Stimulated activated CD8-positive, alpha-beta memory T cell treated with anti-CD3 and anti-CD28 coated beads, Interleukin-2, amount 100 ng/mL, for 1 hour (primary cell): ENCODE measurements at regions not wholly inside any gene's neighbourhood (a gene's known extent, or its start where the extent isn't known, plus 50 kb on each side); places are given as distances from the start of the nearest gene placed in this dataset.
"Not testable (repeated sequence)": the region's sequence is repeated elsewhere in the genome, so short reads cannot be mapped to it uniquely, and the experiment has no call there.

Experiments
- DNase-seq, 2 donors: peaks; one replicate each; pipeline ENCODE4 v3.0.0-alpha.2; 2020; ENCODE audit warnings: low read depth in 2 of 2

DNA sequence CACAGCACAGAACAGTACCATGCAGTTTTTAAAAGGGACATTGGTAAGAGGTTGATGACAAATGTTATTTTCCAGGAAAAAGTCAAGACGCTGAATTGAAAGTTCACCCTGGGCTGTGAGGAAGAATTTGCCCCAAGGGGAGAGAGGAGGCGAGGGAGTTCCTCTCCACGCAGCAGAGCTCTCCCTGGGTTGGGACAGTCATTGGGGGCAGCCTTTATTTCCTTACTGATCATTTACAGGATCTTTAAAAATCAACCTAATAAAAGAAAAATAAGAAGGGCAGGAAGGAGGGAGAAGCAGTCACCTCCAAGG is 49.9 kb upstream of the WNT7B start:
- no peak for DNase-seq

DNA sequence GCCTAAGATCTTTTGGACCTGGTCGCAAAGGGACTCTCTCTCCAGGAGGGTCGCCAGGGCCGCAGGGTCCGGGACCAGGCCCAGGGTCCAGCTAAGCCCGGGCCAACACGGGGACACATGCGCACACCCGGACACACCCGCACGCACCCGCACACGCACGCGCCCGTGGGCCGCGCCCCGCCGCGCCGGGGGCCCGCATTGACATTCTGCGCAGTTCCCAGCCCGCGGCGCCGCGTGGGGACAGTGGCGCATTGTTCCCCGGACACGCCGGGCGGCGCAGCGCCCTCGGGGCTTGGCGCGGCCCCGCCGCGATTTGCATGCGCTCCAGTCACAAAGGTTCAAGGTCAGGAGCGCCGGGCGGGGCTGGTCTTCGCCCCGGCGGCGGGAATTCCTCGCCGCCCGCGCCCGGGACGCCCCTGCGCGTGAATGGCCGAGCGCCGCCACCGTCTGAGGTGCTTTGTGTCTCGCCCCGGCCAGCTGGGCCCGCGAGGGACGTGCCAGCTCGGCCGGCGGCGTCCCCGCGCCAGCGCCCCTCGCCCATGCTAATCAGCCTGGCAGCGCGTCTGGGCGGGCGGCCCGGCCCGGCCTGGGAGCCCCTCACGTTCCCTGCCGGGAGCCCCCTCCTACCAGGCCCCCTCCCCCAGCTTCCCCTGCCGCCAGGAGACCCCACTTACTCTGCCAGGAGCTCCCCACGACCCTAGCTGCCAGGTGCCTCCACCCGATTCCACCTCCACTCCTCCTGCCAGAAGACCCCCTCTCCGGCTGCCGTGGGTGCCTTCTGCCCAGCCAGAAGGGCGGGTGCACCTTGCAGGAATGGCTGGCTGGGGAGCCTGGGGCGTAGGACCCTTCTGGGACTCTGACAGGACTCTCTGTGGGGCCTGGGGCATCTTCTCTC is 50.5 kb upstream of the WNT7B start:
- DNase-seq, result no peak

DNA sequence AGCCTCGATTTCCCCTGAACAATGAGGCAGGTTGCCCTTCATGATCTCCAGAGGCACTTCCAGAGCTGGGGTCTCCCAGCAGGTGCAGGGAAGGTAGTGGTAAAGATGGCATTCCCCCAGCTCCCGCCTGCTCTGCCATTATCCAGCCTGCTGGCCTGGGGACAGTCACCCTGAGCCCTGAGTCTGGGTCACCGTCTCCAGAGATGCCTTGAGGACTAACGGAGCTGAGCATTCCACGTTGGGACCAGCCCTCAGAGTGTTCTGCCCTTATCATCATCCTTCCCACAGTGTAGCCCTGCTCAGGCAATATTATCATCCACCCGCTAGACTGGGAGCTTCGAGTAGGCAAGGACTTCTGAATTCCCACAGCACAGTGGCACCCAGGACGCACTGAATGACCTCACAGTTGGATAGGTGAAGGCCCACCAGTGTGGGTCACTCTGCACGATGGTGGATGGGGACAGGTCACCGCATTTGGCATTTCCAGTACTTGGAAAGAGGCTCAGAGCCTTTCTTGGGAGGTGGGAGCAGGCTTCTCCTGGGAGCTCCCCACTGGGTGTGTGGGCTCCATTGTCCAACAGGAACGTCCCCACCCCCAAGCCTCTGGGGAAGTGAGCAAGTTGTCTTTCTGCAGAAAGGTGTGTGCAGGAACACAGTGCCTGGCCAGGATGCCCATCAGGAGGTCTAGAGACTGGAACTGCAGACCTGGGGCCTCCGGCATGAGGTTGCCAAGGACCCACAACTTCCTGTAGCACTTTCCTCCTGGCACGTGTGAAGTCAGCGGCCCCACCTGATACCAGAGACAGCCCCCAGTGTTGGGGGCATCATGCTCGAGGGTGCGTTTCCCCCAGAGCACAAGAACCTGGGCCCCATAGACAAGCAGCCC is 51.4 kb upstream of the WNT7B start:
- no peak for DNase-seq

DNA sequence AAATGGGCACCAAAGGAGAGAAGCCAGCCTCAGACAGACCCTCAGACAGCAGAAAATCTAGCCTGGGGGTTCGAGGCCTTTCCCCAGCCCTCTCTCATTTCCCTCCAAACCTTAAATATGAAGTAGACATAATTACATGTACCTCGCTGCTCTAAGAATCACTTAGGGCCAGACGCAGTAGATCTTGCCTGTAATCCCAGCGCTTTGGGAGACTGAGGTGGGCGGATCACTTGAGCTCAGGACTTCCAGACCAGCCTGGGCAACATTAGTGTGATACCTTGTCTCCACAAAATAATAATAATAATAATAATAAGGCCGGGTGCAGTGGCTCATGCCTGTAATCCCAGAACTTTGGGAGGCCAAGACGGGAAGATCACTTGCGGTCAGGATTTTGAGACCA is 52.1 kb upstream of the WNT7B start:
- no peak for DNase-seq

DNA sequence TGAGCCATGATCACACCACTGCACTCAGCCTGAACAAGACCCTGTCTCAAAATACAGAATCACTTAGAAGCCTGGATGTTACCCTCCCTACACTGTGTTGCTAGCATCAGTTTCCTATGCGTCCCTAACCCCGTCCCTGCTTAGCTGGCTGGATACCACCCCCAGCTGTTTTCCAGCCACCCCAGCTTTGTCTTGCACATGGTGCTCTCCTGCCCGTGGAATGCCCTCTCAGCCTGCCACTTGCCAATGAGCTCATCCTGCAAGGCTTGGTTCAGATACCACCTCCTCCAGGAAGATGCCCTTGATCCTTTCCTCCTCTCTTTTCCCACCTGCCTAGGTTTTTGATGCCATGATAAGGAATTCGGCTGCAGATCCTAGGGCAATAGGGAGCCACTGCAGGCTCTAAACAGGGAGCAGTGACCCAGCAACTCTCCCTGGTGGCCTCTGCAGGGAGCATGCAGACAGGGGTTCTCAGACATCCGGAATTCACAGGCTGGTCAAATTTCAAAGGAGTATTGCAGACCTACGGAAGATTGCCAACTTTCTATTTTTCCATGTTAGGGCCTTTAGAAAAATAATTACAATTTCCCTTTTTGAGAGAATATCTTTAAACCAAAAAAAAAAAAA is 52.7 kb upstream of the WNT7B start:
- DNase-seq, result no peak

DNA sequence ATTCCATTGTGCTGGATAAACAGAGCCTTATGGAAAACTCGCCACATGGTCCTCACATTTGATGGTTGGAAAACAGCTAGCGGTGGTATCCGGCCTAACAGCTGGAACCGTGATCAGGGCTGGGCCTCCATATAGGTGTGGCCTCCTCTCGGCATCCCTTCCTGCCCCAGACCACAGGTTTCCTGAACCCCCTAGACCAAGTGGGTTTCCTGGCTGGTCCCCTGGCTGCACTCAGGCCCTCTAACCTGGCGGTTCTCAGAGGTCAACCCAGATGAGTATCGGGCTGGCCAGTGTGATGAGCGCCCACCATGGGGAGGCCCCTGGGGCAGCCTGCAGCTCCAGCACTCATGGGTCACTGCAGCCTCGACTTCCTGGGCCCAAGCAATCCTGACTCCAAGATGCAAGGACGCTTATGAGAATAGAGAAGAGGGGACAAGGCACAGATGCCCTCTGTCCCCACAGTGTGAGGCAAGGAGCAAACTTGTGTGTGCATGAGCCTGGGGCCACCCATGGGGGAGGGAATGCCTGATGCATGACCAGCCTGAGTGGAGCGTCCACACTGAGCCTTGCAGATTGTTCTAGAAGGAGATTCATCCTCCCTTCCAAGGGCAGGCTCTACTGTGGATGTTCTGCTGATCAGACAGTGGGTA is 53.4 kb upstream of the WNT7B start:
- DNase-seq, result no peak

DNA sequence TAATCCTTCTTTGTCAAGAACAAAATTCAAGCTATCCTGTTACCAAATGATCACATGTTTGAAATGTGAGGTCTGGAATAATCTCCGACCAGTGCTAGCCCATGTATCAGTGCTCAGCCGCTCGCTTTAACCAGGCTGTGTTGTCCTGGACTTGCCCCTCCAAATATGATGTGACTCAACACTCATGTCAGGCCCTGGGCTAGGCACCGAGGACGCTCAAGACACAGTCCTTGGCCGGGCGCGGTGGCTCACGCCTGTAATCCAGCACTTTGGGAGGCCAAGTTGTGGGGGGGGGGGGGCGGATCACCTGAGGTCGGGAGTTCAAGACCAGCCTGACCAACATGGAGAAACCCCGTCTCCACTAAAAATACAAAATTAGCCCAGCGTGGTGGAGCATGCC is 54.1 kb upstream of the WNT7B start:
- no peak for DNase-seq

DNA sequence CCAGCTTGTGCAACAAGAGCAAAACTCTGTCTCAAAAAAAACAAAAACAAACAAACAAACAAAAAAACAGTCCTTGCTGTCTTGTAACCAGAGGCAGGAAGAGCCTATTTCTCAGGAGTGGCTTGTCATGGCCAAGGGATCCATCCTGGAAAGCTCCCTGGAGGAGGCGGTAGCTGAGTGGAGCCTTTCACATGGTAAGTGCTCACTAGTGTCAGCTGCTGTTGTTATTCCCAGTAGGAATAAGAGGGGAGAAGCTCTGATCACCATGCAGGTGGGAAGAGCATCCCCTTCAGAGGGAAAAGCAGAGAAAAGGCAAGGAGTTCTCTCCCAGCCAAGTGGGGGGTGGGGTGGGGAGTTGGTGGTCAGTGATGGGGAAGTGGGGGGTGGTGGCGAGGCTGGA is 54.6 kb upstream of the WNT7B start:
- no peak for DNase-seq

DNA sequence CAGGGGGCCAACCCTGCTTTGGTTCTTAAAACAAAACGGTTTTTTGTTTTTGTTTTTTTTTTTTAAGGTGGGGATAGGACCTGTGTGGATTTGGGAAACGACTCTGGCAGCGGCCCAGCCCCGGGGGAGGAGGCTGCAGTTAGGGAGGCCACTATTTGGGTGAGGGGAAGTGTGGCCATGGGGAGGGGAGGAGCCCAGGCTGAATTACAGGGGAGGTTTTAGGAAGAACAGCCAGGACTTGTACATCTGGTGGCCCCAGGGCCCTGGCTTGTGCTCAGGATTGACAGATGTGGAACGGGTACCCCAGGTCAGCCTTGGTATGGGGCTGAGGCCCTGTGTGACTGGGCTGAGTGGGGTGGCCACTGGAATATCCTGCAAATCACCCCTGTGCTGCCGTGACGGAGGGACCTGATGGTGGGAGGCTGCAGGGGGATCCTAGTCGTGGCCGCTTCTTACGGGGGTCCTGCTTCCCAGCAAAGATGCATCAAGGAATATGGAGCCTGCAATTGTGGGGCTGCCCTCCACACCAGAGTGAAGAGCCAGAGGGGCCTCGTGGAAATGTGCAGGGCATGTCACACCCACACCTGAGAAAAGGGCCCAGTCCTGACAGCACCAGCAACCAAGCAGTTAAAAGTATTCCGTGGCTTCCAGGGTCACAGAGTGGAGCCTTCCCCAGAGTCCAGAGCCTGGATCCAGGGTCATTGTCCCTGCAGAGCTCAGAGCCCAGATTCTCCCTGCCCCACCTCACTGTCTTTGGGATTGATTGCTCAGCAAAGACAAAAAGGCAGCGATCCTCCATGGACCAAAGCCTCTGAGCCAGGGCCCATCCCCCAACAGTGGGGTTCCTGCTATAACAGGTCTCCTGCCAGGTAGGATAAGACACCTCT is 55.2 kb upstream of the WNT7B start:
- DNase-seq, result no peak

DNA sequence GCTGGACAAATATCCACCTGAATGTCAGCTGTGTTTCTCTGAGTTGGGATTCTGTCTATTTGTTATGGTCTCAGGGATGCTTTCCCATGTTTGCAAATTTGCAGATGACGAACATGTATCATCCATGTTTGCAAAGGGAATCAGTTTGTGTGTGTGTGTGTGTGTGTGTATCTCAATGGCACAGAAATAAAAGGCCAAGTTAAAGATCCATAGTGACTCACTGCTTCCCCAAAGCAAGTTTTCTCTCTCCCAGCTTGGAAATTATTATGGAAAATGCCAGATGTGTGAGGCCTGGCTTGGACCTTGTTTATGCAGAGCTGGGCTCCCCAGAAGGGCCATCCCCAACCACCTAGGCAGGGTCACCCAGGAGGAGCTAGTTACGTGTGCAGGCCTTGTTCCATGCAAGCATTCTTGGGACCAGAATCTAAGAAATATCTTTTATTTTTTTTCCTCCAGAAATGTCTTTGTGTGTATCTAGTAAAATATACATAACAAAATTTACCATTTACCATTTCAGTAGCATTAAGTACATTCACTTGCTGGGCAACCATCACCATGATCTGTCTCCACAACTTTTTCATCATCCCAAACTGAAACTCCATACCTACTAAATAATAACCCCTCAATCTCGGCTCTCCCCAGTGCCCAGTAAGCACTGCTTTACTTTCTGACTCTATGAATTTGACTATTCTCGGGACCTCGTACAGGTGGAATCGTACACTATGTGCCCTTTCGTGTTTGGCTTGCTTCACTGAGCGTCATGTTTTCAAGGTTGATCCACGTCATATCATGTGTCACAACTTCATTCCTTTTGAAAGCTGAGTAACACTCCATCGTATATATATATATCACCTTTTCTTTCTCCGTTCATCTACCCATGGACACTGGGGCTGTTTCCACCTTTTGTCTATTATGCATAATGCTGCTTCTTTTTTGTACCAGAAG is 56.6 kb upstream of the WNT7B start:
- no peak for DNase-seq

DNA sequence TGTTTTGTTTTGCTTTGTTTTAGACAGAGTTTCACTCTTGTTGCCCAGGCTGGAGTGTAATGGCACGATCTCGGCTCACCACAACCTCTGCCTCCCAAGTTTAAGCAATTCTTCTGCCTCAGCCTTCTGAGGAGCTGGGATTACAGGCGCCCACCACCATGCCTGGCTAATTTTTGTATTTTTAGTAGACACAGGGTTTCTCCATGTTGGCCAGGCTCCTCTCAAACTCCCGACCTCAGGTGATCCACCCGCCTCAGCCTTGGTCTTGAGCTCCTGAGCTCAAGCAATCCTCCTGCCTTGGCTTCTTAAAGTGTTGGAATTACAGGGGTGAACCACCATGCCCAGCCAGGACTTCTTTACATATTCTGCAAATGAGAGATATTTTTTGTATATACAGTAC is 57.5 kb upstream of the WNT7B start:
- not testable (repeated sequence) for DNase-seq

DNA sequence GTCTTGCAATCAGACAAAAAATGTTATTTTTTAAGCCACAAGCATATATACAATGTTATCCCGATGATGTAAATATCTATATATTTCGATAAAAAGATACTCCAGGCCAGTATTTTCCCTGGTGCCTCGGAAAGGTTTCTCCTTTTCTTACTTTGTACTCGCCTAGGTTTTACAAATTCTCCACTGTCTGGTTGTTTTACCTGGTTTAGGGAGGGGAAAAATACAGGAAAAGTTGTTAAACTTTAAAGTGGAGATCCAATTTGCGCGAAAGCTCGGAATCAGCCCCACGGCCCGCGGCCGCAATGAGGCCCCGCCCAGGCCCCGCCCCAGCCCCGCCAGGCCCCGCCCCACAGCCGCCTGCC is 58.4 kb upstream of the WNT7B start:
- DNase-seq, result no peak

DNA sequence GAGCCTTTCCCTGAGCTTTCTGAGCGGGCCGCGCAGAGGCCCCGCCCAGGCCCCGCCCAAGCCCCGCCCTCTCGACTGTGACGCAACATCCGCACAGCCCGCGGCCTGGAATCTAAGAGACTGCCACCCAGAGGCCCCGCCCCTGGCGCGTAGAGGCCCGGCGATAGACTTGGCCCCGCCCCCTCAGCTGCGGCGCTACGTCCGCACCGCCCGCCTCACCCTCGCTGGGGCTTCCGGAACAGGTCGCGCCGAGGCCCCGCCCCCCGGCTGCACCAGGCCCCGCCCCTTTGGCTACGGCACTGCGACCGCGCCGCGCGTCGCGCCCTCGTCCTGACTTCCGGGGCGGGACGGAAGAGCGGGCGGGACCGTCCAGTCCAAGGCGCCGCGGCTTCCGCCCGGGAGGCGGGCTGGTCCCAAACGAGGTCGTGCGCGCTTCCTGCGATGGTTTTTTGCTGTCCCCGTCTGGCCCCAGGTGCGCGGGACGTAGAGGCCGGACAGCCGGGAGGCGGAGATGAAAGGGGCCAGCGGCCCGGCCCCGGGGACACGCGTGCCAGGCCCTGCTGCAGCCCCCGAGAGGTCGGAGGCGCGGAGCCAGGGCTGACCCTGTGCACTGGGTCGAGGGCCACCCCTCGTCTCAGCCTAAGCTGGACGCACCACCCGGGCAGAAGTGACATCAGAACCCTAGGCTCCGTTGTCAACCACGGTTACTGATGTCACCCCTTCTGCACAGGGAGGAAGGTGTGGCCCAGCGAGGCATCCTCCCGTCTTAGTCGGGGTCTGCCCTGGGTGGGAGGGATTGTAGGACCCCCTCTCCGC is 59.0 kb upstream of the WNT7B start:
- peak; percentile 100 for DNase-seq

DNA sequence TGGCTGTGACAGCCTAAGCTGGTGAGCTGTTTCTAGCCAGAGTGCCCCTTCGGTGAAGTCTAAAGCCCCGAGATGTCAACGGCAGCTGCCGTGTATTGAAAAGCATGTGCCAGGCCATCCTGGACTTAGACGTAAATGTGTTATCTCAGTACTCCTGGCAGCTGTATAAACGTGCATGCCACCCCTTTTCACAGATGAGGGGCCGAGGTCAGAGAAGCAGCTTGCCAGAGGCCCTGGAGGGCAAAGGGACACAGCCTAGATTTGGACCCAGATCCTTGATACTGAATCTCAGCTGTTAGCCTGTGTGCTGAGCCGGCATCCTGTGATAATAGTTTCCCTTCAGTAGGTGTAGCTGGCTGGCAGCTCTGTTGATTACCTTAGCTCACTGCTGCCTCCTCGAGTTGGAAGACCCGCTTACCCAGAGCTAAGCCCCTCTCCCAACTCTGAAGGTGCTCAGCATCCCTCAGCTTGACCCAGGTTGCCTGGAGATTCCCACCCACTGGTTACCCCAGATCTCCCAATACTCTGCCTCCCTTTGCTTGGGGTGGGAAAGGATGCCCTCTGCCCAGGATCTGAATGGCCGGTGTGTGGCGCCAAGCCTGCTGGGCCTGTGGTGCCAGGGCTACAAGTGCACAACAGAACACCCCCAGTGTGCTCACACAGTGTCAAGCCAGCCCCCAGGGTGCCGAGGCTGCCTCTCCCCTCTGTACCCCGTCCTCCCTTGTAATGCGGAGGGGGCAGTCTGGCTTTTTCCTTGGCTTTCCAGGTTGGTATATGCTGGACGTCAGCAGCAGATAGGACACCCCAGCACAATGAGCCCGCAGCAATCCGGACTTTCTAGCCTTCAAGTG is 59.8 kb upstream of the WNT7B start:
- peak in 1 of 2 donors; percentile 32 for DNase-seq

DNA sequence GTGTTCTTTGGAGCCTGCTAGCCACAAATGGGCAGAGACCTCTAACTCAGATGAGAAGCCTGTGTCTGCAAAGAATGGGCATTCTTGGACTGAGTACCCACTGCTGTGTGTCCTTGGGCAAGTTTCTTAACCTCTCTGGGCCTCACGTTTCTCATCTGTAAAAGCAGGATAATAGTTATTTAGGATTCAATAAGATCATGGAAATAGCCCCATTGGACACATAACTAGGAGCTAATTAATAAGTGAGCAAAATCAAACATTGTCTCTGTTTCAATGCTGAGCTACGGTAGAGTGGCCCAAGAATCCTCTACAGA is 61.2 kb upstream of the WNT7B start:
- DNase-seq, result no peak

DNA sequence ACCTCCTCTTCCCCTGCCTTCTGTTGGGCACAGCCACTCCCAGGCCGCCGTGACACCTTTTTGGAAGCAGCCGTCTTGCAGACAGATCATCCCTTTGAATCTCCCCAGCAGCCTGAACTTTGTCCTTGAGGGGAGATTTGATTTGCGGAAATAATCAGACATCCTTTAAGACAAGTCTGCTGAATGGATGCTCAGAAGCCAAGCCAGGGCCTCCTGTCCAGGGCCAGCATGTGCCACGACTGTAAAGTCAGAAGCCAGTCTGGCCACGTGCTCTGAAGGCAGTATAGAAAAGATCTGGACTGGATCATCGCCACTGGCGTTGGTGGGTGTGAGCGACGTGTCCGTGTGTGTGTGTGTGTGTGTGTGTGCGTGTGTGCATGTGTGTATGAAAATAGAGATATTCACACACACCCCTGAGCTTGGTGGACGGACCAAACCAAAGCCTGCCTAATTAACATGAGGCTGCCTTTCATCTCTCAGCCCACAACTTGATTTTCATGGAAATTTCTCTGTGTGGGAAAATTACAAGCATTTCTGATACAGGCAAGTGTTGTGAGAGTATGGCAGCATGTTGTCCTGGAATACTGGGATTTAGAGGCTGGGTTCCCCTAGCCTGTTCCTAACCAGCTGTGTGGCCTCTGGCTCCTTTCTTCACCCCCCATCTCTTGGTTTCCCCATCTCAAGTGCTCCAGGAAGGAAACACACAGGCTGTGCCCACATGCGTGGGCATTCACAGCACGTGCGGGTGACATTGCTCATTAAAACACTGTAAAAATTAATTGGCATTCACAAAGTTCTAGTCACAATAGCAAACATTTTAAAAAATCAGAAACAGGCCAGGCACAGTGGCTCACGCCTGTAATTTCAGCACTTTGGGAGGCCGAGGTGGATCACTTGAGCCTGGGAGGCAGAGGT is 61.8 kb upstream of the WNT7B start:
- DNase-seq, result no peak

DNA sequence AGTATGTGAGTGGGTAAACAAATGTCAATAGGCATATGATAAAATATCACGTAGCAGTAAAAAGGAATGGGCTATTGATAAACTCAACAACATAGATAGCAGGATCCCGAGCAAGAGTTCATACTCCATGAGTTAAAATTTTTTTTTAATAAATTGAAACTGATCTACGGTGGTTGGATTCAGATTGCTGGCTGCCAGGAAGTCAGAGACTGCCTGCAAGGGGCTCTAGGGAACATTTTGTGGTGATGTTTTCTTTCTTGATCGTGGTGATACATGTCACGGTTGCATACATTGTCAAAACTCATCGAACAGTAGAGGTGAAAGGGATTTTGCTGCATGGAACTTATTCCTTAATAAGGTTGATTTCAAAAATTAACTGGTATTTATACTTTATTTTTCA is 62.6 kb upstream of the WNT7B start:
- no peak for DNase-seq
